Neural cell (in vitro differentiated cells): ENCODE measurements at regions not wholly inside any gene's neighbourhood (a gene's known extent, or its start where the extent isn't known, plus 50 kb on each side); places are given as distances from the start of the nearest gene placed in this dataset.

Experiments
- CTCF ChIP-seq: fragments of 450-650 bp; IDR thresholded peaks from 2 replicates; pipeline ENCODE4 v1.5.1; 2014; ENCODE audit warnings: antibody characterized with exemption, mild to moderate bottlenecking, moderate library complexity; ENCODE audit not compliant: poor library complexity, severe bottlenecking
- EZH2 ChIP-seq: fragments of 200-600, 300-800 bp; shearing (Covaris generic), sonication (generic); IDR thresholded peaks from 2 replicates; pipeline ENCODE4 v1.6.1; 2014; ENCODE audit warnings: antibody characterized with exemption, low read length, borderline replicate concordance, mild to moderate bottlenecking; ENCODE audit not compliant: insufficient read depth, poor library complexity, severe bottlenecking
- MXI1 ChIP-seq: fragments of 450-650 bp; conservative IDR thresholded peaks from 2 replicates; pipeline ENCODE4 v1.6.1; 2014; ENCODE audit warnings: antibody characterized with exemption, mild to moderate bottlenecking; ENCODE audit not compliant: poor library complexity, severe bottlenecking
- POLR2AphosphoS5 ChIP-seq: IDR thresholded peaks from 2 replicates; pipeline ENCODE4 v1.6.1; 2012
- RAD21 ChIP-seq: fragments of 450-650 bp; conservative IDR thresholded peaks from 2 replicates; pipeline ENCODE4 v1.6.1; 2014; ENCODE audit warnings: antibody characterized with exemption, mild to moderate bottlenecking, moderate library complexity
- TAF1 ChIP-seq: IDR thresholded peaks from 2 replicates; pipeline ENCODE4 v1.6.1; 2012; ENCODE audit warnings: low read depth
- TF ChIP-seq, protein P1 (sequence below): IDR thresholded peaks from 2 replicates; pipeline ENCODE4 v1.6.1; 2012; ENCODE audit warnings: borderline replicate concordance

DNA sequence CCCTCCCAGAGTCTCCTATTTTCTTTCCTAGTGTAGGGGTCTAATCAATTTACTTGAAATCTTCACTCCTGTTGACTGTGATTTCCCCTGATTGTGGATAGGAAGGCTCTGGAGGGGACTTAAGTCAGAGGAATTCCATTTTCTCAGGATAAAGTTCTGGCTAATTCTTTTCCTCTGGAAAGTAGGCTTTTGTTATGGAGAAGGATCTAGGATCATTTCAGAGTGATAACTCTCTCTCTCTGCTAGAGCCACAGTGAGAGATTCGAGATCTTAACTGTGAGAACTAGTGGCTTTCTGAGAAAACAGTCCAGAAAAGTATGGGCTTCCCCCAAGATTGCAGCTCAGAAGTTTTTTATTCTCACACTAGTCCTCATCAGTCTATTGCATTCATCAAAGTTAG lies 163.9 kb upstream of the TFPI start:
- TF ChIP-seq CTCF (no peak), EZH2 (no peak), TAF1 (no peak), RAD21 (no peak), POLR2AphosphoS5 (no peak), MXI1 (no peak)
- TF ChIP-seq, protein P1, sequence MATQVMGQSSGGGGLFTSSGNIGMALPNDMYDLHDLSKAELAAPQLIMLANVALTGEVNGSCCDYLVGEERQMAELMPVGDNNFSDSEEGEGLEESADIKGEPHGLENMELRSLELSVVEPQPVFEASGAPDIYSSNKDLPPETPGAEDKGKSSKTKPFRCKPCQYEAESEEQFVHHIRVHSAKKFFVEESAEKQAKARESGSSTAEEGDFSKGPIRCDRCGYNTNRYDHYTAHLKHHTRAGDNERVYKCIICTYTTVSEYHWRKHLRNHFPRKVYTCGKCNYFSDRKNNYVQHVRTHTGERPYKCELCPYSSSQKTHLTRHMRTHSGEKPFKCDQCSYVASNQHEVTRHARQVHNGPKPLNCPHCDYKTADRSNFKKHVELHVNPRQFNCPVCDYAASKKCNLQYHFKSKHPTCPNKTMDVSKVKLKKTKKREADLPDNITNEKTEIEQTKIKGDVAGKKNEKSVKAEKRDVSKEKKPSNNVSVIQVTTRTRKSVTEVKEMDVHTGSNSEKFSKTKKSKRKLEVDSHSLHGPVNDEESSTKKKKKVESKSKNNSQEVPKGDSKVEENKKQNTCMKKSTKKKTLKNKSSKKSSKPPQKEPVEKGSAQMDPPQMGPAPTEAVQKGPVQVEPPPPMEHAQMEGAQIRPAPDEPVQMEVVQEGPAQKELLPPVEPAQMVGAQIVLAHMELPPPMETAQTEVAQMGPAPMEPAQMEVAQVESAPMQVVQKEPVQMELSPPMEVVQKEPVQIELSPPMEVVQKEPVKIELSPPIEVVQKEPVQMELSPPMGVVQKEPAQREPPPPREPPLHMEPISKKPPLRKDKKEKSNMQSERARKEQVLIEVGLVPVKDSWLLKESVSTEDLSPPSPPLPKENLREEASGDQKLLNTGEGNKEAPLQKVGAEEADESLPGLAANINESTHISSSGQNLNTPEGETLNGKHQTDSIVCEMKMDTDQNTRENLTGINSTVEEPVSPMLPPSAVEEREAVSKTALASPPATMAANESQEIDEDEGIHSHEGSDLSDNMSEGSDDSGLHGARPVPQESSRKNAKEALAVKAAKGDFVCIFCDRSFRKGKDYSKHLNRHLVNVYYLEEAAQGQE, result no peak
